NCI-H2081 (cell line): ENCODE measurements at regions not wholly inside any gene's neighbourhood (a gene's known extent, or its start where the extent isn't known, plus 50 kb on each side); places are given as distances from the start of the nearest gene placed in this dataset.
"Not testable (repeated sequence)": the region's sequence is repeated elsewhere in the genome, so short reads cannot be mapped to it uniquely, and the experiment has no call there.

Source experiments
- DNase-seq, 2 experiments: peaks; one replicate each; lab custom pipeline; 2025; lab: John Stamatoyannopoulos, UW

- DNase-seq: no peak
Observed at GRCh38 chr21:34272321-34272720, 91.5 kb upstream of the KCNE2 start.

- no peak for DNase-seq
Observed at GRCh38 chr21:34274001-34274400, 89.8 kb upstream of the KCNE2 start.

- no peak for DNase-seq
Observed at GRCh38 chr21:34276711-34277425, 86.9 kb upstream of the KCNE2 start.

GRCh38 chr21:34278451-34278850 is 85.4 kb upstream of the KCNE2 start:
- DNase-seq: no peak

- DNase-seq: no peak
Observed at GRCh38 chr21:34279285-34279684, 84.5 kb upstream of the KCNE2 start.

- DNase-seq: no peak
Observed at GRCh38 chr21:34279883-34280282, 83.9 kb upstream of the KCNE2 start.

- no peak for DNase-seq
Observed at GRCh38 chr21:34280389-34280795, 83.4 kb upstream of the KCNE2 start.

- no peak for DNase-seq
Observed at GRCh38 chr21:34280959-34281358, 82.8 kb upstream of the KCNE2 start.

- DNase-seq: no peak
Observed at GRCh38 chr21:34282223-34282622, 81.6 kb upstream of the KCNE2 start.

GRCh38 chr21:34284666-34285065 is 79.1 kb upstream of the KCNE2 start:
- DNase-seq: no peak

- not testable (repeated sequence) for DNase-seq
Observed at GRCh38 chr21:34288042-34288441, 75.8 kb upstream of the KCNE2 start.

GRCh38 chr21:34289856-34290255 is 74.0 kb upstream of the KCNE2 start:
- no peak for DNase-seq

GRCh38 chr21:34296878-34297277 is 66.9 kb upstream of the KCNE2 start:
- no peak for DNase-seq

GRCh38 chr21:34298534-34299167 is 65.2 kb upstream of the KCNE2 start:
- no peak for DNase-seq

- no peak for DNase-seq
Observed at GRCh38 chr21:34299168-34299539, 64.7 kb upstream of the KCNE2 start.

- DNase-seq: no peak
Observed at GRCh38 chr21:34302521-34302920, 61.3 kb upstream of the KCNE2 start.

GRCh38 chr21:34305605-34306604 is 57.9 kb upstream of the KCNE2 start:
- DNase-seq: no peak

GRCh38 chr21:34307991-34308532 is 55.7 kb upstream of the KCNE2 start:
- no peak for DNase-seq

GRCh38 chr21:34311561-34312330 is 52.1 kb upstream of the KCNE2 start:
- DNase-seq: peak in 1 of 2 experiments; percentile 12

- DNase-seq: no peak
Observed at GRCh38 chr21:34313116-34313515, 50.7 kb upstream of the KCNE2 start.
